Loucy (cell line): ENCODE measurements at regions not wholly inside any gene's neighbourhood (a gene's known extent, or its start where the extent isn't known, plus 50 kb on each side); places are given as distances from the start of the nearest gene placed in this dataset.

Source experiments
- H2AFZ ChIP-seq: fragments of 200-600 bp; sonication (generic); 2 replicates; pipeline ENCODE4 v1.6.0; 2016; ENCODE audit warnings: antibody characterized with exemption, mild to moderate bottlenecking, low read length, moderate library complexity
- H3F3A ChIP-seq: fragments of 200-600 bp; 2 replicates; pipeline ENCODE4 v1.6.0; 2016; ENCODE audit warnings: antibody characterized with exemption, low read depth, mild to moderate bottlenecking
- H3K27me3 ChIP-seq: fragments of 200-600 bp; sonication (generic); 2 replicates; pipeline ENCODE4 v1.6.1; 2014; ENCODE audit warnings: low read length, mild to moderate bottlenecking; ENCODE audit not compliant: insufficient read depth, poor library complexity, severe bottlenecking
- H3K36me3 ChIP-seq: fragments of 200-600 bp; sonication (generic); 2 replicates; pipeline ENCODE4 v1.6.1; 2016; ENCODE audit warnings: low read length; ENCODE audit not compliant: insufficient read depth
- H3K4me1 ChIP-seq: fragments of 200-600 bp; sonication (generic); 2 replicates; pipeline ENCODE4 v1.5.1; 2014; ENCODE audit warnings: low read length, mild to moderate bottlenecking; ENCODE audit not compliant: insufficient read depth, poor library complexity, severe bottlenecking
- H3K4me2 ChIP-seq: fragments of 200-600 bp; sonication (generic); 2 replicates; pipeline ENCODE4 v1.6.0; 2014; ENCODE audit warnings: antibody characterized with exemption, low read length, low read depth, mild to moderate bottlenecking; ENCODE audit not compliant: poor library complexity, severe bottlenecking
- H3K4me3 ChIP-seq: fragments of 200-600 bp; sonication (generic); 2 replicates; pipeline ENCODE4 v1.5.1; 2014; ENCODE audit warnings: low read length, mild to moderate bottlenecking, mixed read lengths; ENCODE audit not compliant: poor library complexity, severe bottlenecking
- H3K79me2 ChIP-seq: fragments of 200-600 bp; sonication (generic); 2 replicates; pipeline ENCODE4 v1.6.1; 2014; ENCODE audit warnings: low read length; ENCODE audit not compliant: insufficient read depth
- H3K9ac ChIP-seq: fragments of 200-600 bp; sonication (generic); 2 replicates; pipeline ENCODE4 v1.6.0; 2014; ENCODE audit warnings: mild to moderate bottlenecking, low read depth, low read length, moderate library complexity; ENCODE audit not compliant: poor library complexity, severe bottlenecking
- H3K9me2 ChIP-seq: fragments of 200-600 bp; sonication (generic); replicated peaks from 2 replicates; pipeline ENCODE4 v1.6.1; 2016; ENCODE audit warnings: low read depth, low read length, mixed read lengths
- H3K9me3 ChIP-seq: fragments of 200-600 bp; sonication (generic); 2 replicates; pipeline ENCODE4 v1.6.1; 2014; ENCODE audit warnings: mild to moderate bottlenecking, antibody characterized with exemption, low read length, low read depth; ENCODE audit not compliant: insufficient read depth
- H4K20me1 ChIP-seq: fragments of 200-600 bp; sonication (generic); 2 replicates; pipeline ENCODE4 v1.6.0; 2014; ENCODE audit warnings: antibody characterized with exemption, low read length, mild to moderate bottlenecking; ENCODE audit not compliant: insufficient read depth, poor library complexity, severe bottlenecking
- EZH2phosphoT487 ChIP-seq: fragments of 200-600 bp; IDR thresholded peaks from 2 replicates; pipeline ENCODE4 v1.6.1; 2018; ENCODE audit warnings: antibody characterized with exemption, mild to moderate bottlenecking, moderate library complexity, borderline replicate concordance
- TF ChIP-seq, protein P1 (sequence below): fragments of 200-600 bp; sonication (generic); conservative IDR thresholded peaks from 2 replicates; pipeline ENCODE4 v1.5.1; 2014; ENCODE audit warnings: mild to moderate bottlenecking, antibody characterized with exemption, low read length

DNA sequence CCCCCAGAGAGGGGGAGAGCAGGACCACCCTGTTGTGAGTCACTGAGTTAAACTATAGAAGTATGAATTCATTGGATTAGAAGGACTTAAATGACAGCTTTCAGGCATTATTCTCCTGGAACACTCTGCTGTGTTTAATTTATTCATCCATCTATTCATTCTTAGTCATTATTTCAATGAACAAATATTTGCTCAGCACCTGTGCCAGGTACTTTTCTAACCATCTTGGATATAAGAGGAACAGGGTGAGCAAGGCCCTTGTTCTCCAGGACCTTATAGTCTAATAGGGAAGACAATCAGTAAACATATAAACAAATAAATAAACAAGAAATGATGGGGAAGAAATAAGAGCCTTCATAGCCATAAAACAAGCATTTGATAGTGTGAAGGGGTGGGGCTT lies 483.9 kb upstream of the BRINP1 start:
- H4K20me1 ChIP-seq, result no peaks in the 10 kb centered on the region
- no peaks in the 10 kb centered on the region for H3K9me2 ChIP-seq
- no peak overlapping the region for H3K4me2 ChIP-seq
- H3K4me3 ChIP-seq, result no peak overlapping the region
- H3F3A ChIP-seq, result no peaks in the 10 kb centered on the region
- no peaks in the 10 kb centered on the region for H3K36me3 ChIP-seq
- H3K4me1 ChIP-seq, result no peaks in the 10 kb centered on the region
- no peaks in the 10 kb centered on the region for H3K79me2 ChIP-seq
- H3K9me3 ChIP-seq, result no peaks in the 10 kb centered on the region
- no peak overlapping the region for H2AFZ ChIP-seq
- no peak overlapping the region for H3K9ac ChIP-seq
- H3K27me3 ChIP-seq, result no peaks in the 10 kb centered on the region
- TF ChIP-seq EZH2phosphoT487, result no peak
- TF ChIP-seq, protein P1, sequence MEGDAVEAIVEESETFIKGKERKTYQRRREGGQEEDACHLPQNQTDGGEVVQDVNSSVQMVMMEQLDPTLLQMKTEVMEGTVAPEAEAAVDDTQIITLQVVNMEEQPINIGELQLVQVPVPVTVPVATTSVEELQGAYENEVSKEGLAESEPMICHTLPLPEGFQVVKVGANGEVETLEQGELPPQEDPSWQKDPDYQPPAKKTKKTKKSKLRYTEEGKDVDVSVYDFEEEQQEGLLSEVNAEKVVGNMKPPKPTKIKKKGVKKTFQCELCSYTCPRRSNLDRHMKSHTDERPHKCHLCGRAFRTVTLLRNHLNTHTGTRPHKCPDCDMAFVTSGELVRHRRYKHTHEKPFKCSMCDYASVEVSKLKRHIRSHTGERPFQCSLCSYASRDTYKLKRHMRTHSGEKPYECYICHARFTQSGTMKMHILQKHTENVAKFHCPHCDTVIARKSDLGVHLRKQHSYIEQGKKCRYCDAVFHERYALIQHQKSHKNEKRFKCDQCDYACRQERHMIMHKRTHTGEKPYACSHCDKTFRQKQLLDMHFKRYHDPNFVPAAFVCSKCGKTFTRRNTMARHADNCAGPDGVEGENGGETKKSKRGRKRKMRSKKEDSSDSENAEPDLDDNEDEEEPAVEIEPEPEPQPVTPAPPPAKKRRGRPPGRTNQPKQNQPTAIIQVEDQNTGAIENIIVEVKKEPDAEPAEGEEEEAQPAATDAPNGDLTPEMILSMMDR, result no peak

DNA sequence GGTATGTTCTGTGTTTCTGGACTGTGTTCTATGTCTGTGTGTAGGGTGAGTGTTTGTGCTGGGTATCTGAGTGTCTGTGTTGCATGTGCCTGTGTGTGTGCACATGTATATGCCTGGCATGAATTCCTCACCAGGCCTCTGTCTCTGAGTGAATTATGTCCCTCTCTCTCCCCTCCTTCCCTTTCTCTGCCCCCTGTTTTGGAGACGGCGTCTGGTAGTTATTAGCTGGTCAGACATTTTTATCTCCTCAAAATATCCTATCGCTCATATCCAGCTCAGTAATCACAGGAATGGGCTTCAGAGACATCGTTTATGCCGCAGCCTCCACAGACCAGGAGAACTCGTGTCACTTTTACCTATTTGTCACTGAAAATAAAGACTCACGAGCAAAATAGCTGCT lies 483.2 kb upstream of the BRINP1 start:
- no peaks in the 10 kb centered on the region for H3K9me2 ChIP-seq
- H3K36me3 ChIP-seq, result no peaks in the 10 kb centered on the region
- no peaks in the 10 kb centered on the region for H3K4me1 ChIP-seq
- H3K9ac ChIP-seq, result no peak overlapping the region
- no peaks in the 10 kb centered on the region for H3K79me2 ChIP-seq
- no peaks in the 10 kb centered on the region for H4K20me1 ChIP-seq
- H3F3A ChIP-seq, result no peaks in the 10 kb centered on the region
- TF ChIP-seq, protein P1, result no peak
- TF ChIP-seq EZH2phosphoT487, result no peak
- no peak overlapping the region for H3K4me2 ChIP-seq
- no peak overlapping the region for H3K4me3 ChIP-seq
- no peak overlapping the region for H2AFZ ChIP-seq
- no peaks in the 10 kb centered on the region for H3K27me3 ChIP-seq
- H3K9me3 ChIP-seq, result no peaks in the 10 kb centered on the region

DNA sequence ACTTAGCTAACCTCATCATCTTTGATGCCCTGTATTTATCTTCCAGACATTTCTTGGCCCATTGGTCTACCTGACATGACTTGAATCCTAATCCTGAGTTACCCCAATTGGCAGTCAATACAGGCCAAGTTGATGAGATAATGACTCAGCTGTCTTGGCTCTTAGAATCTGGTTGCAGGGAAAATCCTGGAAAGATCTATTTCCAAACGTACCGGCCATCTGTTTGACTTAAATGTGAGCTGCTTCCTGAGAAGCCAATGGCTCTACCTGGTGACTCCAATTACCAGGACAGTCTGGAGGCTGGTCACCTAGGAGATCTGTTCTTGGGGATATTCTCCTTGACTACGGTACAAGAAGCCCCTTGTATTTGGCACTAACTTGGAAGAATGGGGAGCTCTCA lies 475.2 kb upstream of the BRINP1 start:
- H3K4me2 ChIP-seq, result no peak overlapping the region
- H3K27me3 ChIP-seq, result no peaks in the 10 kb centered on the region
- no peaks in the 10 kb centered on the region for H3K79me2 ChIP-seq
- H2AFZ ChIP-seq, result no peak overlapping the region
- H3K36me3 ChIP-seq, result no peaks in the 10 kb centered on the region
- no peaks in the 10 kb centered on the region for H3K4me1 ChIP-seq
- H3K9ac ChIP-seq, result no peak overlapping the region
- H3K9me2 ChIP-seq, result no peaks in the 10 kb centered on the region
- H3K9me3 ChIP-seq, result no peaks in the 10 kb centered on the region; the same call in 1 of the 2 replicates
- no peaks in the 10 kb centered on the region for H4K20me1 ChIP-seq
- H3K4me3 ChIP-seq, result no peak overlapping the region
- TF ChIP-seq EZH2phosphoT487, result no peak
- TF ChIP-seq, protein P1, result no peak
- H3F3A ChIP-seq, result no peaks in the 10 kb centered on the region
